ENCODE measurements at regions not wholly inside any gene's neighbourhood (a gene's known extent, or its start where the extent isn't known, plus 50 kb on each side); places are given as distances from the start of the nearest gene placed in this dataset.

- DNase-seq = no peak
Measured at GRCh38 chr9:85884256-85884655, 56.7 kb upstream of the NAA35 start.

GRCh38 chr9:85890962-85891361, 50.0 kb upstream of the NAA35 start:
- no peak for DNase-seq

Measured in hindlimb muscle (tissue), 1 donor.